GM18870 (cell line): ENCODE measurements at regions not wholly inside any gene's neighbourhood (a gene's known extent, or its start where the extent isn't known, plus 50 kb on each side); places are given as distances from the start of the nearest gene placed in this dataset.
"Not testable (repeated sequence)": the region's sequence is repeated elsewhere in the genome, so short reads cannot be mapped to it uniquely, and the experiment has no call there.

Experiments used
- ATAC-seq: cut with Tn5 transposase; IDR thresholded peaks from one replicate; pipeline ENCODE4 v1.9.1; 2021; ENCODE audit warnings: moderate library complexity; ENCODE audit not compliant: unreplicated experiment

- no peak for ATAC-seq
Observed at GRCh38 chr14:100416921-100417860, 94.1 kb downstream of the SLC25A47 start.

GRCh38 chr14:100419856-100420255 is 96.7 kb downstream of the SLC25A47 start:
- ATAC-seq = no peak

- no peak for ATAC-seq
Observed at GRCh38 chr14:100421756-100422470, 98.8 kb downstream of the SLC25A47 start.

- no peak for ATAC-seq
Observed at GRCh38 chr14:100422556-100423316, 99.6 kb downstream of the SLC25A47 start.

- ATAC-seq = no peak
Observed at GRCh38 chr14:100423317-100424010, 100.3 kb downstream of the SLC25A47 start.

GRCh38 chr14:100424504-100425428 is 101.6 kb downstream of the SLC25A47 start:
- no peak for ATAC-seq

- ATAC-seq = no peak
Observed at GRCh38 chr14:100425429-100425827, 102.3 kb downstream of the SLC25A47 start.

GRCh38 chr14:100426314-100426713 is 103.2 kb downstream of the SLC25A47 start:
- no peak for ATAC-seq

- ATAC-seq = no peak
Observed at GRCh38 chr14:100427166-100427565, 104.0 kb downstream of the SLC25A47 start.

GRCh38 chr14:100428727-100429126 is 105.6 kb downstream of the SLC25A47 start:
- no peak for ATAC-seq

- ATAC-seq = no peak
Observed at GRCh38 chr14:100429537-100429936, 106.4 kb downstream of the SLC25A47 start.

- no peak for ATAC-seq
Observed at GRCh38 chr14:100430571-100430970, 107.4 kb downstream of the SLC25A47 start.

GRCh38 chr14:100431461-100431860 is 108.3 kb downstream of the SLC25A47 start:
- ATAC-seq = not testable (repeated sequence)

GRCh38 chr14:100432652-100433427 is 109.7 kb downstream of the SLC25A47 start:
- no peak for ATAC-seq

- no peak for ATAC-seq
Observed at GRCh38 chr14:100433428-100433814, 110.3 kb downstream of the SLC25A47 start.

- no peak for ATAC-seq
Observed at GRCh38 chr14:100434033-100434601, 111.0 kb downstream of the SLC25A47 start.

GRCh38 chr14:100434911-100435438 is 111.8 kb downstream of the SLC25A47 start:
- no peak for ATAC-seq

GRCh38 chr14:100435459-100435858 is 112.3 kb downstream of the SLC25A47 start:
- no peak for ATAC-seq
